WTC11 (cell line): ENCODE measurements at regions not wholly inside any gene's neighbourhood (a gene's known extent, or its start where the extent isn't known, plus 50 kb on each side); places are given as distances from the start of the nearest gene placed in this dataset.

ENCODE experiments used
- ATAC-seq: fragments of 200-7000 bp; cut with Tn5 transposase; 2 replicates; pipeline ENCODE4 v1.10.0; 2021; ENCODE audit warnings: mild to moderate bottlenecking, moderate library complexity
- CTCF ChIA-PET: fragments of 300-600 bp; sonication (Branson Sonifier 250); formaldehyde crosslinking; loops from one replicate; lab custom pipeline; 2021; ENCODE audit warnings: antibody characterized with exemption; lab: Charles Lee
- POLR2A ChIA-PET: fragments of 350-600 bp; sonication (Branson Sonifier 250); formaldehyde crosslinking; loops from one replicate; lab custom pipeline; 2021; ENCODE audit warnings: antibody characterized with exemption; lab: Charles Lee
- DNase-seq: peaks from one replicate; pipeline ENCODE4 v3.0.0; 2021; ENCODE audit warnings: low spot score
- H3K27ac Mint-ChIP-seq: 2 replicates; pipeline ENCODE4 v1.8.0; 2021; ENCODE audit warnings: mixed read lengths
- H3K27me3 Mint-ChIP-seq: 2 replicates; pipeline ENCODE4 v1.8.0; 2021; ENCODE audit warnings: low read depth, mild to moderate bottlenecking, moderate library complexity, mixed read lengths
- H3K36me3 Mint-ChIP-seq: 2 replicates; pipeline ENCODE4 v1.8.0; 2021; ENCODE audit warnings: mixed read lengths
- H3K4me1 Mint-ChIP-seq: 2 replicates; pipeline ENCODE4 v1.8.0; 2022; ENCODE audit warnings: mixed read lengths
- H3K4me3 Mint-ChIP-seq: 2 replicates; pipeline ENCODE4 v1.8.0; 2021; ENCODE audit warnings: mild to moderate bottlenecking, moderate library complexity, mixed read lengths
- H3K9me3 Mint-ChIP-seq: 2 replicates; pipeline ENCODE4 v1.8.0; 2021; ENCODE audit warnings: mixed read lengths
- ARID4B ChIP-seq: sonication (generic); formaldehyde crosslinking; IDR thresholded peaks from 2 replicates; pipeline ENCODE4 v1.8.0; 2023; ENCODE audit warnings: missing genetic modification reagents, mild to moderate bottlenecking, borderline replicate concordance
- E2F1 ChIP-seq: sonication (generic); formaldehyde crosslinking; IDR thresholded peaks from 2 replicates; pipeline ENCODE4 v1.8.0; 2022; ENCODE audit warnings: mild to moderate bottlenecking, missing genetic modification reagents
- ELF4 ChIP-seq: sonication (generic); formaldehyde crosslinking; IDR thresholded peaks from 2 replicates; pipeline ENCODE4 v1.8.1; 2022; ENCODE audit warnings: low read depth, mild to moderate bottlenecking, moderate library complexity, missing genetic modification reagents
- GTF2I ChIP-seq: fragments of 250-450 bp; sonication (Bioruptor Pico); conservative IDR thresholded peaks from 2 replicates; pipeline ENCODE4 v1.4.0; 2021; ENCODE audit warnings: mild to moderate bottlenecking
- IRF2 ChIP-seq: sonication (generic); formaldehyde crosslinking; IDR thresholded peaks from 2 replicates; pipeline ENCODE4 v1.8.0; 2022; ENCODE audit warnings: low read depth, missing genetic modification reagents, borderline replicate concordance
- JUN ChIP-seq: sonication (generic); formaldehyde crosslinking; IDR thresholded peaks from 2 replicates; pipeline ENCODE4 v1.8.0; 2023; ENCODE audit warnings: mild to moderate bottlenecking, missing genetic modification reagents
- MXD4 ChIP-seq: fragments of 250-450 bp; sonication (Bioruptor Pico); IDR thresholded peaks from 2 replicates; pipeline ENCODE4 v1.8.0; 2021; ENCODE audit warnings: mild to moderate bottlenecking, moderate library complexity, borderline replicate concordance
- NFYB ChIP-seq: sonication (generic); formaldehyde crosslinking; conservative IDR thresholded peaks from 2 replicates; pipeline ENCODE4 v1.8.0; 2022; ENCODE audit warnings: low read depth, missing genetic modification reagents
- NR1H2 ChIP-seq: sonication (generic); formaldehyde crosslinking; IDR thresholded peaks from 2 replicates; pipeline ENCODE4 v1.9.0; 2021; ENCODE audit warnings: mild to moderate bottlenecking, moderate library complexity, missing genetic modification reagents
- SMAD3 ChIP-seq: sonication (generic); formaldehyde crosslinking; IDR thresholded peaks from 2 replicates; pipeline ENCODE4 v1.8.0; 2022; ENCODE audit warnings: missing genetic modification reagents, mild to moderate bottlenecking, borderline replicate concordance
- SMAD4 ChIP-seq: sonication (generic); formaldehyde crosslinking; IDR thresholded peaks from 2 replicates; pipeline ENCODE4 v1.8.0; 2022; ENCODE audit warnings: mild to moderate bottlenecking, missing genetic modification reagents
- SP1 ChIP-seq: sonication (generic); formaldehyde crosslinking; conservative IDR thresholded peaks from 2 replicates; pipeline ENCODE4 v1.8.1; 2022; ENCODE audit warnings: missing genetic modification reagents
- TP53 ChIP-seq: sonication (generic); formaldehyde crosslinking; IDR thresholded peaks from 2 replicates; pipeline ENCODE4 v1.8.1; 2023; ENCODE audit warnings: mild to moderate bottlenecking, missing genetic modification reagents
- ZNF512 ChIP-seq: sonication (generic); formaldehyde crosslinking; IDR thresholded peaks from 2 replicates; pipeline ENCODE4 v1.8.1; 2022; ENCODE audit warnings: missing genetic modification reagents, borderline replicate concordance
- TF ChIP-seq, protein P1 (sequence below): fragments of 250-450 bp; sonication (Bioruptor Pico); IDR thresholded peaks from 2 replicates; pipeline ENCODE4 v1.9.0; 2021; ENCODE audit warnings: moderate library complexity, mild to moderate bottlenecking, inconsistent platforms, borderline replicate concordance
- TF ChIP-seq, protein P2 (sequence below): sonication (generic); formaldehyde crosslinking; IDR thresholded peaks from 2 replicates; pipeline ENCODE4 v1.8.1; 2023; ENCODE audit warnings: mild to moderate bottlenecking, missing genetic modification reagents, moderate library complexity

DNA sequence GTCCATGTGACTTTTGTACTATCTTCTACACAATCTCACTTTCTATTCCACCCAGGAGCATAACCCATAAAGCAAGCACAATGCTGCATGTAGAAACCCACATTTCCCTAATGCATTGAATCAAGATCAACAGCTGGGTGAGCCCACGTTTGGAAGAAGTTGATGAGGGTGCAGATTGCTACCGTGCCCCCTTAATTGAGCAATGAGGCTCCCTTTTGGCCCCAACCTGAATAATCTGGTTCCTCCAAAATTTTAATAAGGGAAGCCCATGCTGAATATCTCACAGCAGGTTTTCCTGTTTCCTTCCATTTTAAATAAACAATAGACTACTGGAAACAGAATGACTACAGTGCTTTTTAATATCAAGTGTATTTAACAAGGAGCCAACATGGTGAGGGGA lies 403.6 kb upstream of the SGCG start:
- CTCF ChIA-PET = no interaction called here

More for the DNA sequence above, 403.6 kb upstream of the SGCG start:
- no peak for DNase-seq
- Mint-ChIP-seq H3K9me3 (peaks cover 7% of the 10 kb centered on the region), H3K4me3 (no peak overlapping the region), H3K36me3 (no peaks in the 10 kb centered on the region), H3K27me3 (no peaks in the 10 kb centered on the region), H3K4me1 (no peaks in the 10 kb centered on the region), H3K27ac (no peak overlapping the region)
- POLR2A ChIA-PET = no interaction called here
- no peak for ATAC-seq
- no peak for TF ChIP-seq IRF2 (CRISPR knock-in tag)
- TF ChIP-seq MXD4 = no peak
- TF ChIP-seq ARID4B = no peak
- no peak for TF ChIP-seq E2F1 (CRISPR knock-in tag)
- no peak for TF ChIP-seq NFYB (CRISPR knock-in tag)
- no peak for TF ChIP-seq SMAD3
- no peak for TF ChIP-seq ZNF512 (CRISPR knock-in tag)
- TF ChIP-seq TP53 (CRISPR knock-in tag) = no peak
- no peak for TF ChIP-seq NR1H2
- no peak for TF ChIP-seq JUN (CRISPR knock-in tag)
- TF ChIP-seq GTF2I (CRISPR knock-in tag) = no peak
- TF ChIP-seq, protein P1, sequence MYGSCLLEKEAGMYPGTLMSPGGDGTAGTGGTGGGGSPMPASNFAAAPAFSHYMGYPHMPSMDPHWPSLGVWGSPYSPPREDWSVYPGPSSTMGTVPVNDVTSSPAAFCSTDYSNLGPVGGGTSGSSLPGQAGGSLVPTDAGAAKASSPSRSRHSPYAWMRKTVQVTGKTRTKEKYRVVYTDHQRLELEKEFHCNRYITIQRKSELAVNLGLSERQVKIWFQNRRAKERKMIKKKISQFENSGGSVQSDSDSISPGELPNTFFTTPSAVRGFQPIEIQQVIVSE (CRISPR knock-in tag) = no peak
- TF ChIP-seq, protein P2, sequence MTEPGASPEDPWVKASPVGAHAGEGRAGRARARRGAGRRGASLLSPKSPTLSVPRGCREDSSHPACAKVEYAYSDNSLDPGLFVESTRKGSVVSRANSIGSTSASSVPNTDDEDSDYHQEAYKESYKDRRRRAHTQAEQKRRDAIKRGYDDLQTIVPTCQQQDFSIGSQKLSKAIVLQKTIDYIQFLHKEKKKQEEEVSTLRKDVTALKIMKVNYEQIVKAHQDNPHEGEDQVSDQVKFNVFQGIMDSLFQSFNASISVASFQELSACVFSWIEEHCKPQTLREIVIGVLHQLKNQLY (CRISPR knock-in tag) = no peak
- no peak for TF ChIP-seq ELF4 (CRISPR knock-in tag)
- no peak for TF ChIP-seq SMAD4
- TF ChIP-seq SP1 (CRISPR knock-in tag) = no peak
